CD4-positive, alpha-beta T cell treated with Interferon gamma for 1 hour (primary cell): ENCODE measurements at regions not wholly inside any gene's neighbourhood (a gene's known extent, or its start where the extent isn't known, plus 50 kb on each side); places are given as distances from the start of the nearest gene placed in this dataset.
"Not testable (repeated sequence)": the region's sequence is repeated elsewhere in the genome, so short reads cannot be mapped to it uniquely, and the experiment has no call there.

ENCODE experiments used
- DNase-seq: peaks from one replicate; pipeline ENCODE4 v3.0.0-alpha.2; 2020

DNA sequence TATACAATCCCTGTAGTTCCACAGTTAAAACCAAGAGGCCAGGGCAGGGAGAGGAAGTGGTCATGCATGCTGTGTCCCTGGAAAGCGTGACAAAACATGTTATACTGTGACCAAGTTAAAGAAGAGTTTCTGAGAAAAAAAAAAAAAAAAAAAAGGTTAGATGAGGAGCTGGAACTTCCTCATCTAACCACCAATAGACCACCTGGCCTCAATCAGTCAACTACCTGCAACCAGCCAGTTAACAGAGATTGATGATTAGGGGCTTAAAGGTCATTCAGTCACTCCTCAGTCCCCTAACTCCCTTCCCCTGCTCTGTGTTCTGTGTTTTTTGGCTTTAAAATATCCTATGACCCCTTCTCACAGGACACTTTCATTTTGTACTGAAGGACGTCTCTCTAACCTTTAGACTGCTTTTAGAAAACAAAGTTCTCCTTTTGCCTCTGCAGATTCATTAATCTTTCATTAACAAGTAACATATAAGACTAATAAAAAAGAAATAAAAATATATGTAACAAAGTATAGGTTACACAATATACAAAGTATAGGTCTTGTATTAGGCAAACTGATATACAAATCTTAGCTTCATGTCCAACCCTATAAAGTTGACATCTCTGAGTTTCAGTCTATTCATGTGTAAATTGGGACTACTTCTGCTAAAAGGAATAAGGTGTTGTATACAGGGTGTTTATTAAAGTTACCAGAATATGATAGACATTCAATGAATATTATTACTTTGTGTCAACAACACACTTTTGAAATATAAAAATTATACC, 179.1 kb upstream of the NDST4 start:
- no peak for DNase-seq

DNA sequence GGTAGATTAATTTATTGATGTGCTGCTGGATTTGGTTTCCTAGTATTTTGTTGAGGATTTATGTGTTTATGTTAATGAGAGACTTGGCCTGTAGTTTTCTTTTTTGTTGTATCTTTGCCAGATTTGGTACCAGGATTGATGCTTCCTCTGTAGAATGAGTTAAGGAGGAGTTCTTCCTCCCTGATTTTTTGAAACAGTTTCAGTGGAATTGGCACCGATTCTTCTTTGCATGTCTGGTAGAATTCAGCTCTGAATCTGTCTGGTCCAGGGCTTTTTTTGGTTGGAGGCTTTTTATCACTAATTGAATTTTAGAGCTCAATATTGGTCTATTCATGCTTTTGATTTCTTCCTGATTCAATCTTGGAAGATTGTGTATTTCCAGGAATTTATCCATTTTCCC, 174.0 kb upstream of the NDST4 start:
- DNase-seq, result no peak

DNA sequence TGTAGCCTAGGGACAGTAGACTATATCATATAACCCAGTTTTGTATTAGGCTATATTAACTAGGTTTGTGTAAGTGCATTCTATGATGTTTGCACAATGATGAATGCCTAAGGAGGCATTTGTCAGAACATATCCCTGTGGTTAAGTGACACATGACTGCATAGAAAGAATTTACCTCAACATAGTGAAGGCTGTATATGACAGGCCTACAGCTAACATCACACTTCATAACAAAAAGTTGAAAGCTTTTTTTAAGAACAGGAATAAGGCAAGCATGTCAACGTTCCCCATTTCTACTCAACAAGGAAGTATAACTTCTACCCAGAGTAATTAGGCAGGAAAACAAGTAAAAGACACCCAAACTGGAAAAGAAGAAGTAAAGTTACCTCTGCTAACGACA, 165.9 kb upstream of the NDST4 start:
- DNase-seq, result no peak

DNA sequence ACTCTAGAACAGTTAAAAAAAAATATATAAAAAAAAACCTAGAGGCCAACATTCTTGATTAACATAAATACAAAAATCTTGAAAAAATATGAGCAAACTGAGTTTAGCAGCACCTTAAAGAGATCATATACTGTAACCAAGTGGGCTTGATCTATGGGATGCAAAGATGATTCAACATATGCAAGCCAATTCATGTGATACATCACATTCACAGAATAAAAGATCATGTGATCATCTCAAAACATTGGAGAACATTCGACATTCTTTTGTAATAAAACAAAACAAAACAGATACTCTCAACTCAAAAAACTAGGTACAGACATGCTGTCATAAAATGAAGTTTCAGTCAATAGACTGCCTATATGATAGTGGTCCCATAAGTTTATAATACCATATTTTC, 165.4 kb upstream of the NDST4 start:
- DNase-seq, result no peak

DNA sequence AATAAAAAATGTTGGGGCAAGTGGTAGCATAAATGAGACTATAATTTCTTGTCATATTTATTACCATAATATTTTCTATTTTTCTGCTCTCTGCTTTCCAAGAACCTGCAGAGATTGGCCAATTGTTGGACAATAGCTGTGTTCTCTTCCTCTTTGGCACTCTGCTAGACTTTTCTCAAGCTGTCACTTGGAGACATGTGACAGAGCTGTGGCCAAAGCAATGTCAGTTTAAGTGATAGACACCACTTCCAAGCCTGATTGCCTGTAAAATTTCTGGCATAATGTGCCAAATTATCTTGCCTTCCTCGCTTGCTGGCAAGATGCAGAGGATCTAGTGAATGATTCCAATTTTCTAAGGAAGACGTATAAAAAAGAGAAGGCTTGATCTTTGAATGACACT, 162.2 kb upstream of the NDST4 start:
- no peak for DNase-seq

- DNase-seq, result no peak
These were observed 161.1 kb upstream of the NDST4 start for GRCh38 chr4:115274545-115274944.

GRCh38 chr4:115272594-115272993, 159.2 kb upstream of the NDST4 start:
- no peak for DNase-seq

DNA sequence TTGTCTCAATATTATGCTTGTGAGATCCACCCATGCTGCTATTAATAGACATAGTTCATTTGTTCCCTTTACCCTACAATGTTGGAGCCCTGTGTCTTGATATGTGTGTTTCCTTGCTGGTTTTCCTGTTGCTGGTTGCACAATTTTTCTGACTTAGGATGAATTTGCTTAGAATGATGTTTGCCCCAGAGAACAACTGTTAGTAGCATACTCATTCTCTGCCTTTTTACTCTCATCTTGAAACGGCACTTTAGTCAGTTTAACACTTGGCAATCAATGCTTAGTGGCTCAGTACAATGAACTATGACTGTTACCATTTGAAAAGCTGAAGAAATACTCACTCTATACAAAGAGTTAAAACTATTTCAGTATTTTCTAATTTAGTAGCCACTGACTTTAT, 158.8 kb upstream of the NDST4 start:
- no peak for DNase-seq

DNA sequence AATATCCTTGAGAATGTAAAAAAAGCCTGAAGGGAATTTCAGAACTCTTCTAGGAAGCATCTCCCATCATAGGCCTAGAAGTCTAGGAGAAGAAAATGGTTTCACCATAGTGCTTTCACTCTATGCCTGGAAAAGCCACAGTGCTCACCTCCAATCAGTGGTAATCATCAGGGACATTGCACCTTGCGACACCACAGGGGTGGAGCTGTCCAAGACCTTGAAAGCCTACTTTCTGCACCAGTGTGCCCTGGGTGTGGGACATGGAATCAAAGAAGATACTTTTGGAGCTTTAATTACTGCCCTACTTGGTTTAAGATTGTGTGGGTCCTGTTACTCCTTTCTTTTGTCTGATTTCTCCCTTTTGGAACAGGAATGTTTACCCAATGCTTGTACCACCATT, 146.8 kb upstream of the NDST4 start:
- no peak for DNase-seq

- no peak for DNase-seq
These were observed 146.2 kb upstream of the NDST4 start for GRCh38 chr4:115259642-115260041.

- no peak for DNase-seq
These were observed 136.4 kb upstream of the NDST4 start for GRCh38 chr4:115249808-115250207.

GRCh38 chr4:115234405-115235093, 121.1 kb upstream of the NDST4 start:
- DNase-seq, result no peak

GRCh38 chr4:115233600-115233999, 120.2 kb upstream of the NDST4 start:
- no peak for DNase-seq

- no peak for DNase-seq
These were observed 116.5 kb upstream of the NDST4 start for GRCh38 chr4:115229873-115230272.

- no peak for DNase-seq
These were observed 115.4 kb upstream of the NDST4 start for GRCh38 chr4:115228851-115229250.

DNA sequence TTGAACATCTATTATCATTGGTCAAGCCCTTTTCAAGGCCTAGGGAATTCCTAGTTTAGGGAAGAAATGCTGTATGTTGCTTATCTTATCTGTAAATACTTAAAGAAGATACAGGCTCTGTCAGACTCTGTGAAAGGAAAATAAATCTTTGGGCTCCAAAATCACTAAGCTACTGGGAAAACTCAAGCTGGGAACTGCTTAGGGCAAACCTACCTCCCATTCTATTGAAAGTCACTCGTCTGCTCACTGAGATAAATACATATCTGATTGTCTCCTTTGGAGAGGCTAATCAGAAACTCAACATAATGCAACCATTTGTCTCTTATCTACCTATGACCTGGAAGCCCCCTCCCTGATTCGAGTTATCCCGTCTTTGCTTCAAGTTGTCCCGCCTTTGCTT, 108.6 kb upstream of the NDST4 start:
- DNase-seq, result no peak

DNA sequence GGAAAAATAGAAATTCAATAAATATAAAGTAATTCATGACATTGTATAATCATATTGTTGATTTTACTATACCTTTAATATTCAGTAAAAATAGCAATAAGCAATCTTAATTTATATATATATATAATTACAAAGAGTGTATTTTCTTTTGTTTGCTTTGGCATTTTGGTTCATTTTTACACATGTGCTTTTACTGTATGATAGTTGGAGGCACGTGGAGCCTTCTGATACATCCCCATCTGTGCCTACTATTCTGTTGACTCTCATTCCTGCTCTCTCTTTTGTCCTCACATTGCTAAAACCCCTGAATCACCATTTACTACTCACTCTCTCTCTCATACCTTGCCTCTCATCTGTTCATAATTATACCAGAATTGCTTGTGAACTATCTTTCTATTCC, 106.4 kb upstream of the NDST4 start:
- no peak for DNase-seq

DNA sequence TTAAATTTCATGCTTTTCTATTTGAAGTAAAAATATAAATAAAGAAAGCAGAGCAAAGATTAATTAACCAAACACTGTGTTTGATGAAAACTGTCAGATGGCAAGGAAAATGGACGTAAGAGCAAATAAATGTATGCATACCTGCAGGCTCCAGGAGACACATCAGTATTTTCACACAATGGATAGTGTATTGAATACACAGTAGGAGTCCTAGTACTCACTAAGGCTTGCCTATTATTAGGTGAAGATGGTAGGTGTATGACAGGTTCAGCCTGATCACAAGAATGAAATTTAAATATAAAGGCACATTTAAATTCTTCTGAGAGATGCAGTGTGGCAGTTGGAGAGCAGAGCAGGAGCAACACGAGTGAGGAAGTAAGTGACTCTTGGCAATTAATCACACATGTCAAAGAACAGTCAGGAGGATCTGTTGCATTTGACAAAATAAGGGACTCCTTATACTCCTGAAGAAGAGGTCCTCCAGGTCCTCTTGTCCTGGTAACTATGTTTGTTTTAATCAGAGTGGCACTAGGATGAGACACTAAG, 106.0 kb upstream of the NDST4 start:
- no peak for DNase-seq

DNA sequence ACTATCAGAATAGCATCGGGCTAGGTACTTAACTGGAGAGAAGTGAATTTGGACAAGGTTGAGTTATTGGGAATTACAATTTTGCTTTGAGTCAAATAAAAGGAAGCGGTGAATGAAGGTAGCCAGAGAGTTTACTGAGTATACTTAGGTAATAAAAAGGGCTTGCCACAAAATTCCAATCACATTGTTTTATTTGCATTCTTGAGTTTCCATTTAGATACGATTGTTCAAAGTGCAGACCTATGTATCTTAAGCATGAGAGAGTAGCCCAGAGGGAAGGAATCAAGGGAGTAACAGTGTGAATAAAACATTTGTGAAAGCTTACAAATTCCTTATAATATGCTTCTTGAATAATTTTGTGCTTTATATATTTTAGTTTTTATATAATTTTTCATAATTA, 102.5 kb upstream of the NDST4 start:
- DNase-seq, result no peak

- no peak for DNase-seq
These were observed 100.3 kb upstream of the NDST4 start for GRCh38 chr4:115213716-115214115.

DNA sequence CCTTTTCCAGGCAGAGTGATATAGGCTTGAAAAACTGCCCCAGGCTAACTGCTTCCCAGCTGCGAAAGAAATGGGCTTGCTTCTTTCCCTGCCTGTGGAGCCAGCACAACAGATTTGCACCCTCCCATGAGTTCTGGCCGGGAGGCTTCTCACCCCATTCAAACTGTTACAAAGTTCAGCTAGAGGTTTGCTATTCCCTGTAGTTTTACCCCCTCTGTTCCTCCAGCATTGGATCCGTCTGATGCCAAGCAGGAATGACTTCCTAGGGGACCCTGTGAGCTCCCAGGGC, 87.6 kb upstream of the NDST4 start:
- no peak for DNase-seq

- not testable (repeated sequence) for DNase-seq
These were observed 87.0 kb upstream of the NDST4 start for GRCh38 chr4:115200201-115201041.

DNA sequence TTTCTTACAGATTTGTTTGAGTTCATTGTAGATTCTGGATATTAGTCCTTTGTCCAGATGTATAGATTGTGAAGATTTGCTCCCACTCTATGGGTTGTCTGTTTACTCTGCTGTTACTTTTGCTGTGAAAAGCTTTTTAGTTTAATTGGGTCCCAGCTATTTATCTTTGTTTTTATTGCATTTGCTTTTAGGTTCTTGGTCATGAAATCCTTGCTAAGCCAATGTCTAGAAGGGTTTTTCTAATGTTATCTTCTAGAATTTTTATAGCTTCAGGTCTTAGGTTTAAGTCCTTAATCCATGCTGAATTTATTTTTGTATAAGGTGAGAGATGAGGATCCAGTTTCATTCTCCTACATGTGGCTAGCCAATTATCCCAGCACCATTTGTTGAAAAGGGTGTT, 81.2 kb upstream of the NDST4 start:
- DNase-seq, result not testable (repeated sequence)

DNA sequence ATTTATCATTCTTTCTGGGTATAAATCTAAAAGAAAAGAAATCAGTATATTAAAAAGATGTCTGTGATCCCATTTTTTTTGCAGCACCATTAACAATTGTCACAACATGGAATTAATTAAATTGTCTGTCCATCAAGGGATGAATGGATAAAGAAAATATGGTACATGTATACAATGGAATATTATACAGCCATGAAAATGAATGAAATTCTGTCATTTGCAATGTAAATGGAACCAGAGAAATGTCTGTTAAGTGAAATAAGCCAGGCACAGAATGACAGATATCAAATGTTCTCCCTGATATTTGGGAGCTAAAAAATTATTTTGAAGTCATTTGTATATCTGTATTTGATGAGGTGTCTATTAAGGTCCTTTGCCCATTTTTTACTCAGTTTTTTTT, 77.1 kb upstream of the NDST4 start:
- no peak for DNase-seq
